Fibroblast of peridontal ligament (primary cell): ENCODE measurements at regions not wholly inside any gene's neighbourhood (a gene's known extent, or its start where the extent isn't known, plus 50 kb on each side); places are given as distances from the start of the nearest gene placed in this dataset.

Source experiments
- DNase-seq: peaks from one replicate; pipeline ENCODE4 v3.0.0-alpha.2; 2010; ENCODE audit errors: extremely low read depth

DNA sequence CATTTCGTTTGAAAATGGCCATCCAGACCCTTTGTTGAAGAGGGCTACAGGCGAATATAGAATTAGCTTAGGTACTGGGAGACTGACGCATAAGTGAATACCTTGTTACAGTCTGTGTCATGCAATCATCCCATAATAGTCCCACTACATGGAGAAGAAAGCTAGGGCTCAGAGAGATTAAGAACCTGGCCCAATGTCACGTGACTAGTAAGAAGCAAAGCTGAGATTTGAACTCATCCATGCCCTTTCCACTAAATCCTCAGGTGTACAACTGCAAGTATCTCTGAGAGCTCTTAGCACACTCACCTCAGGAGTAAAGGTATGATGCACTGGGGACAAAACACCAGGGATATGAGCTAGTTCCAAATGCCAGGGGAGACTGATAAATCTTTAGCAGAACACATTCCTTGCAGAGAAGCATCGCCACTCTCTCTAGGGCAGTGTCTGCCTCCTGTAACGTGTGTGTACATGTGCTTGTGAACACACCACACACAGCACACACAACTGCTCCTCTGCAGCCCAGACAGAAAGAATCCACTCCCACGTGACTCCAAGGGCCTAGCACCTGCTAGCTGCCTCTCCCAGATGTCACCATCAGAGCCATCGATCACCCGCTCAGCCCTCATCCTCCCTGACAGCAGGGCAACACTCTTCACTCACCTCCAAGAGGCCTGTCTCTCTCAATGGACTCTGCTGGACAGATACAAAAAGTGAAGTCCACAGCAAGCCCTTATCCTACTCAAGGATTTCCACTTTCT is 402.8 kb downstream of the NXPE2 start:
- no peak for DNase-seq

GRCh38 chr11:115081972-115082371 is 403.6 kb downstream of the NXPE2 start:
- no peak for DNase-seq

DNA sequence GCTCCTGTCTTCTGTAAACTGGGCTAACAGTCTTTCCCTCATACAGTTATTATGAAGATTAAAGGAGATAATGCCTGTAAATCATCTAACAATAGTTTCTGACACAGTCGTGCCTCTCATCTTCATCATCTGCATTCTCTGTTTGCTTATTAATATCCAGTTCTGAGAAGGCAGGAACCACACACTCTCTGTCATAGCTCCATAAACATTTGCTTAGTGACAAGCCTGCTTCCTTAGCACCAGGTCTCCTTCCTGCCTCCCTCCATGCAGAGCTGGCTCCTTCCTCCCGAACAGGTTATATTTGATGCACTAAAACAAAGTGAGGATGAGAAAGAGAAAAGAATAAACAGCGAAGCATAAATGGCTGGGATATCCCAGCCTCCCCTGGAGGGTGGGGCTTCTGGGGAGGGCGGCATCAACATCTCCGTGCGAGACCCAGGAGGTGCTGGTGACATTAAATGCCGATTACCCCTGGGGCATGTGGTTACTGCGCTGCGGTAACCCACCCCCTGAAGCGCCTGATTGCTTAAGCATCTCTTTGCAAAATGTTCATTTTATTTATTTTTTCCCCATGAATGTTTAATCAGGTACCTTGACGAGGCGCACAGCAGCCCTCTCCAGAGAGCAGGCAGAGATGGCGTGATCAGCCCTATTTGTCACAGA is 404.9 kb downstream of the NXPE2 start:
- DNase-seq, result no peak

GRCh38 chr11:115084231-115084630 is 405.9 kb downstream of the NXPE2 start:
- DNase-seq, result no peak

- no peak for DNase-seq
Measured at GRCh38 chr11:115085461-115086210, 407.3 kb downstream of the NXPE2 start.

- DNase-seq, result no peak
Measured at GRCh38 chr11:115087791-115088190, 409.5 kb downstream of the NXPE2 start.

DNA sequence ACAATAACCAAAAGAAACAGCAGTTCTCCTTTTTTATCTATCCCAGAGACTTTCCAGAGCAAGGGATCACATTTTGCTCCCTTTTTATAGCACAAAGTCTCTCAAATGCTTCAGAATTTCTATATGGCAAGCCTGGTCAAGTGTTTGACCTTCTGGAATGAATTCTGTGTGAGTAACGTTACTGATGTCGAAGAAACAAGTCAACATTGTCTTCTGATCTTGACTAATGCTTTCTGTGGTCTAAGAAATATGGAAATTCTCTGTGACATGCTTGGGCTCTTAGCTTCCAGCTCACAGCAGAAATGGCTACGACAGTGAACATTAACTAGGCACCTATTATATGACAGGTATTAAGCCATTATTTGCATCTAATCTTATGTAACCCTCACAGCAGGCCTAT is 411.7 kb downstream of the CADM1 start:
- DNase-seq, result no peak

- peak; percentile 1 for DNase-seq
Measured at GRCh38 chr11:115097796-115098408, 406.3 kb downstream of the CADM1 start.

DNA sequence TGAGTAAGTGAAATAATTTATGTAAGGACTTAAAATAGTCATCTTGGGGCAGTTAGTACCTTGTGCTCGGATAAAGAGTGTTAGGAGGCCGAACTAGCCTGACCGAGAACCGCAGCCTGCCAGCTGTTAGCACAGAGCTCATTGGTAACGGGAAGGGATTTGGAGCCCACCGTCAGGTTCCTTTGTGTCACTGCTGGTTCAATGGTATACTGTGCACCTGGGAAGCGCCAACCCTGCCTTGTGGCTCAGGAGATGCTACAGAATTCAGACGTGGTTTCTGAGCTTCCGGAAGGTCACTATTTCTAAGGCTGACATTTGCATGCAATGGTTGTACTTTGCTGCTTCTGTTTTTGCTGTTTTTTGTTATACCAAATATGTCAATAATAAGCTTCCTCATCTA is 403.5 kb downstream of the CADM1 start:
- DNase-seq, result no peak

GRCh38 chr11:115103921-115104320 is 400.3 kb downstream of the CADM1 start:
- DNase-seq, result no peak

DNA sequence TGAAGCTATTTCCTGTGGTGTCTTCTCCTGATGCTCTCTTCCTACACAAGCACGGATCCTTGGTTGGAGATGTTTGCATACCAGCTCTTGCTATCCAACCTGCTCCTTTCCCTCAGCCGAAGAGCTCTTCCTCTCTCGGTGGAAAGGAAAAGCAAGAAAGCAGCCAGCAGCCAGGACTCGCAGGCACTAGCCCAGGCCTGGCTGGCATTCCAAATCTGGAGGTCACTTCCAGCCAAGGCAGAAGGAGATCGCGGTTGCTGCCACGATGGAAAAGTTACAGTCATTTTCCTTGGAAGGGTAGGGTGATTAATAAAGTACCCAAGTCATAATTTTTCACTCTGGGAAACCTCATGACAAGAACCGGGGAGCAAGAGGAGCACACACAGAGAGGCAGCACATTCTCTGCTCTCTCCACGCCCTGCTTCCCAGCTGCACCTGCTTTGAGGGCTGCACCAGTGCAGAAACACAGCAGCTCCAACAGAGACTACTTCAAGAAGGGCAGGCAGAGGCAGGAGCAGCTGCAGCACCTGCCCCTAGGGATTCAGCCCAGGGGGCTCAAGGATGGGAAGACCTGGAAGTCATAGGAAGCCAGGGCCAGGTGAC is 399.3 kb downstream of the CADM1 start:
- no peak for DNase-seq

DNA sequence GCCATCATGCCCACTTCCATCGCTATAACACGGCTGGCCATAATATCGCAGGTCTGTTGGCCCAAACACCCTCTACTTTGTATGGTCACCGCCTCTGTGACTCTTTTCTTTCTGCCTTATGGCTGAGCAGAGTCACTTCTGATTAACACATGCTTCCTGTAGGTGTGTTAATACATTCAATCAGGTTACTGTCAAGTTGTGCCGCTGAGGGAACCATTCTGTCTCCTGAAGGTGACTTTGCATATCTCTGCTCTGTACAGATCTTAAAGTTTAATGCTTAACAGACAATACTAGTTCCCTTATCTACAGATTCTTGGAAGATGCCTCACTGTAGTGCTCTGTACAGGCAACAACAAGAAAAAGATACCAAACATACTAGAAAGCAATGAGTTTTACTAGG is 393.1 kb downstream of the CADM1 start:
- no peak for DNase-seq

GRCh38 chr11:115112754-115113153 is 391.5 kb downstream of the CADM1 start:
- no peak for DNase-seq

GRCh38 chr11:115117956-115118493 is 386.2 kb downstream of the CADM1 start:
- no peak for DNase-seq

- DNase-seq, result no peak
Measured at GRCh38 chr11:115119146-115119545, 385.1 kb downstream of the CADM1 start.
